ENCODE measurements at regions not wholly inside any gene's neighbourhood (a gene's known extent, or its start where the extent isn't known, plus 50 kb on each side); places are given as distances from the start of the nearest gene placed in this dataset.
A peak's percentile ranks its signal among the peaks of the same experiment; 100 is the strongest.

DNA sequence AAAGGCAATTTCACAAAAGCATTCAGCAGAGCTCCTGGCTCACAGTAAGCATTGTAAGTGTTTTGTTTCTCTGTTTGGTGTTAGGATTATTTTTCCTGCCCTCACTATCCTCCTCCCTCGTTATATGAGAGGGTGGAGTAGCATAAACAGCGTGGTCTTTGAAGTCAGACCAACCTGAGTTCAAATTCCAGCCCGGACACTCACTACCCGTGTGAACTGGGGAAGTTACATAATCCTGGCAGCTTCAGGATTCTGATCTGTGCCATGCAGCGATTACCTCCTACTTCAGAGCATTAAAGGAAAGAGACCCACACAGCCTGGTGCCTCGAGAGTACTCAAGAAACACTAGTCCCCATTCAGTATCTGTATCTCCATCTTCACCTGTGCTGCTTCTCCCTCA is 386.5 kb downstream of the INHBA start:
- peak; percentile 4 for DNase-seq
- Histone ChIP-seq H4K91ac (ENCODE audit: low read length) (no peak overlapping the region), H2BK12ac (ENCODE audit: low read length in 2 of 2) (no peak overlapping the region), H3K27me3 (ENCODE audit: control insufficient read depth in 1 of 2, insufficient read depth in 1 of 2, low read length in 2 of 2) (no peaks in the 10 kb centered on the region), H3K18ac (ENCODE audit: low read depth in 1 of 2, low read length in 2 of 2) (no peak overlapping the region), H3K23ac (ENCODE audit: low read length in 2 of 2) (no peak overlapping the region), H3K9ac (ENCODE audit: low read length) (no peak overlapping the region), H3K4ac (ENCODE audit: low read depth in 1 of 2, low read length in 2 of 2) (no peak overlapping the region), H2BK5ac (ENCODE audit: low read depth, low read length, poor library complexity, severe bottlenecking) (no peak overlapping the region), H3K4me2 (ENCODE audit: low read length, poor library complexity, severe bottlenecking) (no peak overlapping the region), H3K4me1 (ENCODE audit: control insufficient read depth, insufficient read depth, low read depth, low read length) (no peaks in the 10 kb centered on the region), H3K79me1 (replicated peaks; ENCODE audit: low read length, poor library complexity, severe bottlenecking) (no peaks in the 10 kb centered on the region), H3K4me3 (ENCODE audit: insufficient read depth in 1 of 2, low read depth in 1 of 2, low read length in 2 of 2) (no peak overlapping the region), H2BK120ac (ENCODE audit: low read depth, low read length) (no peak overlapping the region), H2BK15ac (ENCODE audit: low read depth, poor library complexity, severe bottlenecking) (no peak overlapping the region), H4K8ac (ENCODE audit: low read length) (no peak overlapping the region), H3K9me3 (ENCODE audit: control insufficient read depth, low read length) (no peaks in the 10 kb centered on the region), H2AK5ac (ENCODE audit: low read length, severe bottlenecking) (no peak overlapping the region), H3K14ac (ENCODE audit: low read length in 2 of 2) (peak overlapping the region in 1 of 2 experiments; percentile 26), H3K36me3 (ENCODE audit: control insufficient read depth in 1 of 2, insufficient read depth in 2 of 2, low read depth in 1 of 2, low read length in 2 of 2) (no peaks in the 10 kb centered on the region), H3K27ac (ENCODE audit: low read length, poor library complexity, severe bottlenecking) (no peak overlapping the region), H2AFZ (ENCODE audit: low read depth, low read length) (no peak overlapping the region)
- 88% methylated on average over 6 of the region's 6 CpGs for WGBS

DNA sequence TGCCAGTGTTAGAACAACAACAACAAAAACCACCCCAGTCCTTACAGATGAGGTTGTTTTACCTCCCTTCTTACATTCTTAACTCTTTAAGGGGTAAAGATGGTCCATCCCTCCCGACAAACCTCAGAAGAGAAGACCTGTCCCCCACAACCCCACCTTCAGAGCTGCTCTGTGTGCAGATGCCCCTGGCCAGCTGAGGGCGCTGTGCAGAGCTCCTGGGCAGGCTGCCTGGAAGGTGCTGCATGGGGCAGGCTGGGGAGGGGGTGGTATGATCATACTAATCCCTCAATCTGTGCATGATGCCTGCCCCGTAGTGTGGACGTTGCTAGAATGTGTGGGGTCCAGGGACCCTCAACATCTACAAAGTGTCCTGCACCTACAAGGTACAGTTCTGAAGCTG is 387.1 kb downstream of the INHBA start:
- no peak overlapping the region for H3K18ac ChIP-seq (ENCODE audit: low read depth in 1 of 2, low read length in 2 of 2)
- no peak overlapping the region for H3K14ac ChIP-seq (ENCODE audit: low read length in 2 of 2)
- H3K23ac ChIP-seq (ENCODE audit: low read length in 2 of 2) = no peak overlapping the region
- H3K4me1 ChIP-seq (ENCODE audit: control insufficient read depth, insufficient read depth, low read depth, low read length) = no peaks in the 10 kb centered on the region
- H2AFZ ChIP-seq (ENCODE audit: low read depth, low read length) = no peak overlapping the region
- WGBS = 63% methylated on average over 4 of the region's 4 CpGs
- H3K9ac ChIP-seq (ENCODE audit: low read length) = no peak overlapping the region
- no peaks in the 10 kb centered on the region for H3K9me3 ChIP-seq (ENCODE audit: control insufficient read depth, low read length)
- no peaks in the 10 kb centered on the region for H3K79me1 ChIP-seq (replicated peaks; ENCODE audit: low read length, poor library complexity, severe bottlenecking)
- H2BK120ac ChIP-seq (ENCODE audit: low read depth, low read length) = no peak overlapping the region
- H3K36me3 ChIP-seq (ENCODE audit: control insufficient read depth in 1 of 2, insufficient read depth in 2 of 2, low read depth in 1 of 2, low read length in 2 of 2) = no peaks in the 10 kb centered on the region
- H3K27me3 ChIP-seq (ENCODE audit: control insufficient read depth in 1 of 2, insufficient read depth in 1 of 2, low read length in 2 of 2) = no peaks in the 10 kb centered on the region
- H4K8ac ChIP-seq (ENCODE audit: low read length) = no peak overlapping the region
- no peak overlapping the region for H3K4me2 ChIP-seq (ENCODE audit: low read length, poor library complexity, severe bottlenecking)
- no peak overlapping the region for H2BK12ac ChIP-seq (ENCODE audit: low read length in 2 of 2)
- no peak overlapping the region for H2BK15ac ChIP-seq (ENCODE audit: low read depth, poor library complexity, severe bottlenecking)
- H2AK5ac ChIP-seq (ENCODE audit: low read length, severe bottlenecking) = no peak overlapping the region
- DNase-seq = no peak
- no peak overlapping the region for H3K27ac ChIP-seq (ENCODE audit: low read length, poor library complexity, severe bottlenecking)
- H2BK5ac ChIP-seq (ENCODE audit: low read depth, low read length, poor library complexity, severe bottlenecking) = no peak overlapping the region
- H3K4ac ChIP-seq (ENCODE audit: low read depth in 1 of 2, low read length in 2 of 2) = no peak overlapping the region
- H3K4me3 ChIP-seq (ENCODE audit: insufficient read depth in 1 of 2, low read depth in 1 of 2, low read length in 2 of 2) = no peak overlapping the region
- no peak overlapping the region for H4K91ac ChIP-seq (ENCODE audit: low read length)

DNA sequence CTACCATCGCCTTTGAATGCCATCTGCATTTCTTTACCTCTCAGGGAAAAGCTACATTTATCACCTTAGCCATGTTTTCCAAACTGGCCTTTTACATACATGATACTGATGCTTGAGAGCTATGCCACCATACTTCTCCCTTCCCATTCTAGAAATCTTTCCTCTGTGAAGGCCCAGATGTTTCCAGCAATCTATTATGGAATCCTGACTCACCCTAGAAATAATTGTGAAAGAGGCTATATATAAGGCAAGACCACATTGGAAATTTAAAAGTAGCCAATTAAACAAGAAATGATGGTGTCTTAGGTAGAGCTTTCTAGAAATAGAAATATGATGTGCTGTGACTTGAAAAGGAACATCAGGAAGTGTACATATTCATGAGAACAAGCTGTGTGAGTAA is 389.7 kb downstream of the INHBA start:
- H2BK15ac ChIP-seq (ENCODE audit: low read depth, poor library complexity, severe bottlenecking) = no peak overlapping the region
- no peak overlapping the region for H3K14ac ChIP-seq (ENCODE audit: low read length in 2 of 2)
- H3K4me1 ChIP-seq (ENCODE audit: control insufficient read depth, insufficient read depth, low read depth, low read length) = no peaks in the 10 kb centered on the region
- H3K36me3 ChIP-seq (ENCODE audit: control insufficient read depth in 1 of 2, insufficient read depth in 2 of 2, low read depth in 1 of 2, low read length in 2 of 2) = no peaks in the 10 kb centered on the region
- no peak overlapping the region for H3K23ac ChIP-seq (ENCODE audit: low read length in 2 of 2)
- no peak overlapping the region for H2BK120ac ChIP-seq (ENCODE audit: low read depth, low read length)
- H3K9ac ChIP-seq (ENCODE audit: low read length) = no peak overlapping the region
- no peak overlapping the region for H2AFZ ChIP-seq (ENCODE audit: low read depth, low read length)
- no peak overlapping the region for H3K18ac ChIP-seq (ENCODE audit: low read depth in 1 of 2, low read length in 2 of 2)
- H2BK12ac ChIP-seq (ENCODE audit: low read length in 2 of 2) = no peak overlapping the region
- no peak overlapping the region for H4K8ac ChIP-seq (ENCODE audit: low read length)
- H3K79me1 ChIP-seq (replicated peaks; ENCODE audit: low read length, poor library complexity, severe bottlenecking) = no peaks in the 10 kb centered on the region
- no peak overlapping the region for H4K91ac ChIP-seq (ENCODE audit: low read length)
- H3K4me3 ChIP-seq (ENCODE audit: insufficient read depth in 1 of 2, low read depth in 1 of 2, low read length in 2 of 2) = no peak overlapping the region
- no peak overlapping the region for H2BK5ac ChIP-seq (ENCODE audit: low read depth, low read length, poor library complexity, severe bottlenecking)
- no peak overlapping the region for H3K4me2 ChIP-seq (ENCODE audit: low read length, poor library complexity, severe bottlenecking)
- no peak overlapping the region for H3K4ac ChIP-seq (ENCODE audit: low read depth in 1 of 2, low read length in 2 of 2)
- 100% methylated on average over 1 of the region's 1 CpG for WGBS
- H3K9me3 ChIP-seq (ENCODE audit: control insufficient read depth, low read length) = no peaks in the 10 kb centered on the region
- H2AK5ac ChIP-seq (ENCODE audit: low read length, severe bottlenecking) = no peak overlapping the region
- no peaks in the 10 kb centered on the region for H3K27me3 ChIP-seq (ENCODE audit: control insufficient read depth in 1 of 2, insufficient read depth in 1 of 2, low read length in 2 of 2)
- DNase-seq = peak; percentile 13
- no peak overlapping the region for H3K27ac ChIP-seq (ENCODE audit: low read length, poor library complexity, severe bottlenecking)

DNA sequence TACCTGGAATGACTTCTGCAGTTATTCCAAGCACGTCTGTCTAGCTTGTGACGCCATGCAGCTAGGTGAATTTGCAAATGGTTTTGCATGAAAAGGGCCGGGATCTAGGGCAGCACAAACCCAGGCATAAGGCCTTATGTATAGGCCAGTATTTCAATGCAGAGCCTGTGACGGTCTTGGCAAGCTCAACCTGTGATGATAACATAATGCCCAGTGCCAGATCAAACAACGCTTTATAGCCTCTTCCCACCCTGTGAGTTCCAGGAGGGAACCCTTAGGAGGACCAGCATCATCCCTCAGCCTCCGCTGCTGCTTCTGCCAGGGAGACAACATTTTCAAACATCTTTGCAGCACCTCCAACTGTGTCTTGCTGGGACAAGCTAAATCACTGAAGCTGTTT is 390.7 kb downstream of the INHBA start:
- no peaks in the 10 kb centered on the region for H3K36me3 ChIP-seq (ENCODE audit: control insufficient read depth in 1 of 2, insufficient read depth in 2 of 2, low read depth in 1 of 2, low read length in 2 of 2)
- no peak overlapping the region for H4K91ac ChIP-seq (ENCODE audit: low read length)
- no peaks in the 10 kb centered on the region for H3K9me3 ChIP-seq (ENCODE audit: control insufficient read depth, low read length)
- no peaks in the 10 kb centered on the region for H3K27me3 ChIP-seq (ENCODE audit: control insufficient read depth in 1 of 2, insufficient read depth in 1 of 2, low read length in 2 of 2)
- H2BK12ac ChIP-seq (ENCODE audit: low read length in 2 of 2) = no peak overlapping the region
- H3K14ac ChIP-seq (ENCODE audit: low read length in 2 of 2) = no peak overlapping the region
- no peak overlapping the region for H3K4me3 ChIP-seq (ENCODE audit: insufficient read depth in 1 of 2, low read depth in 1 of 2, low read length in 2 of 2)
- no peak overlapping the region for H3K4me2 ChIP-seq (ENCODE audit: low read length, poor library complexity, severe bottlenecking)
- WGBS = 90% methylated on average over 6 of the region's 6 CpGs
- H3K9ac ChIP-seq (ENCODE audit: low read length) = no peak overlapping the region
- no peak overlapping the region for H3K4ac ChIP-seq (ENCODE audit: low read depth in 1 of 2, low read length in 2 of 2)
- no peak overlapping the region for H2BK5ac ChIP-seq (ENCODE audit: low read depth, low read length, poor library complexity, severe bottlenecking)
- H2AK5ac ChIP-seq (ENCODE audit: low read length, severe bottlenecking) = no peak overlapping the region
- no peak overlapping the region for H2BK120ac ChIP-seq (ENCODE audit: low read depth, low read length)
- no peak overlapping the region for H3K27ac ChIP-seq (ENCODE audit: low read length, poor library complexity, severe bottlenecking)
- no peak overlapping the region for H3K23ac ChIP-seq (ENCODE audit: low read length in 2 of 2)
- no peak overlapping the region for H4K8ac ChIP-seq (ENCODE audit: low read length)
- DNase-seq = no peak
- H3K18ac ChIP-seq (ENCODE audit: low read depth in 1 of 2, low read length in 2 of 2) = no peak overlapping the region
- no peaks in the 10 kb centered on the region for H3K79me1 ChIP-seq (replicated peaks; ENCODE audit: low read length, poor library complexity, severe bottlenecking)
- H2AFZ ChIP-seq (ENCODE audit: low read depth, low read length) = no peak overlapping the region
- no peak overlapping the region for H2BK15ac ChIP-seq (ENCODE audit: low read depth, poor library complexity, severe bottlenecking)
- H3K4me1 ChIP-seq (ENCODE audit: control insufficient read depth, insufficient read depth, low read depth, low read length) = no peaks in the 10 kb centered on the region

Data from mesenchymal stem cell (in vitro differentiated cells and primary cell).